ENCODE measurements at regions not wholly inside any gene's neighbourhood (a gene's known extent, or its start where the extent isn't known, plus 50 kb on each side); places are given as distances from the start of the nearest gene placed in this dataset.

DNA sequence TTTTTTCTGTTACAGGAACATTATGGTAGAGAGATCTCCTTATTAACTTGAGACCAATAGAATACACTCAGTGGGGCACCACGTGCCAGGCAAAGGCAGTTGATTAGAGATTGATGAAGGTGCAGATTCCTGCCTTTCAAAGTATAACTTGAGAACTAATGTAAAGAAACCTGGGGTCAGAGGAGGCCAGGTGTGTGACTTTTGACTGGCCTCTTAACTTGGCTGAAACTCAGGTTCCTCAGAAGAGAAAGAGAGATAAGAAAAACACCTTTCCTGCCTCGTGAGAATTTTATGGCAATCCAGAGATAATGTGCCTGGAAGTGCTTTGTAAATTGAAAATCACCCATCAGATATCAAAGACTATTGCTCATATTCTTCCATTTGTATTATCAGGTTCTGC lies 110.7 kb upstream of the GZMB start:
- Histone ChIP-seq H3K27me3 (ENCODE audit: control insufficient read depth, insufficient read depth, low read length) (peaks cover 10% of the 10 kb centered on the region), H3K9me3 (replicated peaks; ENCODE audit: low read length) (no peaks in the 10 kb centered on the region), H3K36me3 (ENCODE audit: insufficient read depth, low read length) (no peaks in the 10 kb centered on the region), H3K9ac (ENCODE audit: low read depth, low read length) (no peak overlapping the region), H3K4me3 (ENCODE audit: low read length) (no peak overlapping the region), H3K4me2 (ENCODE audit: low read length) (no peak overlapping the region), H3K4me1 (ENCODE audit: control insufficient read depth, insufficient read depth, low read length) (peaks cover 3% of the 10 kb centered on the region)

DNA sequence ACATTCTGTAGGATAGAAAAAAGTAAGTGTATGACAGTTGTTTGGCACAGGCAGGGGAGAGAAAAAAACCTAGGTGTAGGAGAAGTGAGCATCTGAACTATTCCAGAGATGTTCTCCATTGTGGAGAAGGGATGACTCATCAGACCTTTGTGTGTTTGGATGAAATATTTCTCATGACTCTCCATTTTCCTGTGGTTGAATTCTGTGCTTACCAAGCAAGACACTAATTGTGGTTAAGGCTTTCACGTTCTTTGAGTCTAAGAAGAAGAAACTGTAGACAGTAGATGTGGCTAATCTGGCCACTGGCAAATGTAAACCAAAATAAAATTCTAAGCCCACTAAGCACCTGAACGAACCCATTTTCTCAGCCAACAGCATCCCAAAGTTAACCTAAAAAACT lies 107.9 kb upstream of the GZMB start:
- Histone ChIP-seq H3K36me3 (ENCODE audit: insufficient read depth, low read length) (no peaks in the 10 kb centered on the region), H3K9me3 (replicated peaks; ENCODE audit: low read length) (no peaks in the 10 kb centered on the region), H3K4me3 (ENCODE audit: low read length) (no peak overlapping the region), H3K27me3 (ENCODE audit: control insufficient read depth, insufficient read depth, low read length) (peaks cover 10% of the 10 kb centered on the region), H3K4me2 (ENCODE audit: low read length) (no peak overlapping the region), H3K9ac (ENCODE audit: low read depth, low read length) (no peak overlapping the region), H3K4me1 (ENCODE audit: control insufficient read depth, insufficient read depth, low read length) (peaks cover 3% of the 10 kb centered on the region)

DNA sequence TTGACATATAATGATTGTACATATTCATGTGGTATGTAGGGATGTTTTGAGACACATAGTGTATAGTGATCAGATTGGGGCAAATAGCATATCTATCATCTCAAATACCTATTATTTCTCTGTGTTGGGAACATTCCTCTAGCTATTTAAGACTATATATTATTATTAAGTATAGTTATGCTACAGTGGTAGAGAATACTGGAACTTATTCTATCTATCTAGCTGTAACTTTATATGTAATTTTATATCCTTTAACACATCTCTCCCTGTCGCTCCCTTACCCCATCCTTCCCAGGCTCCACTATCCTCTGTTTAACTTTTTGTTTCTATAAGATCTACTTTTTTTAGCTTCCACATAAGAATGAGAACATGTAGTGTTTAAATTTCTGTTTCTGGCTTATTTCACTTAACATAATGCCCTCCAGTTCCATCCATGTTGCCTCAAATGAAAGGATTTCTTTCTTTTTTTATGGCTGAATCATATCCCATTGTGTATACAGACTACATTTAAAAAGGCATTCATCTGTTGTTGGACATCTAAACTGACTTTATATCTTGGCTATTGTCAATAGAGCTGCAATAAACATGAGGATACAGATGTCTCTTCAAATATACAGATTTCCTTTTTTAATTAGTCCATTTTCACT lies 102.1 kb upstream of the GZMB start:
- Histone ChIP-seq H3K4me3 (ENCODE audit: low read length) (no peak overlapping the region), H3K4me1 (ENCODE audit: control insufficient read depth, insufficient read depth, low read length) (no peaks in the 10 kb centered on the region), H3K27me3 (ENCODE audit: control insufficient read depth, insufficient read depth, low read length) (no peaks in the 10 kb centered on the region), H3K4me2 (ENCODE audit: low read length) (no peak overlapping the region), H3K36me3 (ENCODE audit: insufficient read depth, low read length) (no peaks in the 10 kb centered on the region), H3K9ac (ENCODE audit: low read depth, low read length) (no peak overlapping the region), H3K9me3 (replicated peaks; ENCODE audit: low read length) (no peaks in the 10 kb centered on the region)

DNA sequence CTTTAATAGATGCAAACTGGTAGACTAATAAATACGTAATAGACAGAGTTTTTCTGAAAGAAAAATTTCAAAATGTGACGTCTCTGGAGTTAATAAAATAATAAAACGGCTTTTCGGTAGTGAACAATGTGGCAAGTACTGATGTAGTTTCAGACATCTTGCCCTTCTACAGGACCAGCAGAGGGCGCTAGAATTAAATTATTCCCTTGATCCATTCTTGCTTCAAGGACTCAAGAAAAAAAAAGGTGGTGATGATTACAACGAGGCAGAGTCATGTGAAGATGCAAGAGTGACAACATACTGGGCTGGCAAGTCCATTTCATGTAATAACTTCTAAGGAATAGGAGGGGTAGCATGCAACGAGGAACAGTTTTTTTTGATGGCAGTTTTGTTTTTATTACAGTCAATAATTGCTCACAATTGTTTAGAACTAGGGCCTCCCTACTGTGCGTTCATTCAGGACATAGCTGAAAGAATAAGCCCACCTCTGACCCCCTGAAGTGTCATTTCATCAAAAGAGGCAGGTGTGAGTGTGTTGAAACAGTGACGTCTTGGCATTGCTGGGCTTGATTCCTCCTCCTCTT lies 101.0 kb upstream of the GZMB start:
- Histone ChIP-seq H3K27me3 (ENCODE audit: control insufficient read depth, insufficient read depth, low read length) (no peaks in the 10 kb centered on the region), H3K9ac (ENCODE audit: low read depth, low read length) (no peak overlapping the region), H3K4me1 (ENCODE audit: control insufficient read depth, insufficient read depth, low read length) (no peaks in the 10 kb centered on the region)

DNA sequence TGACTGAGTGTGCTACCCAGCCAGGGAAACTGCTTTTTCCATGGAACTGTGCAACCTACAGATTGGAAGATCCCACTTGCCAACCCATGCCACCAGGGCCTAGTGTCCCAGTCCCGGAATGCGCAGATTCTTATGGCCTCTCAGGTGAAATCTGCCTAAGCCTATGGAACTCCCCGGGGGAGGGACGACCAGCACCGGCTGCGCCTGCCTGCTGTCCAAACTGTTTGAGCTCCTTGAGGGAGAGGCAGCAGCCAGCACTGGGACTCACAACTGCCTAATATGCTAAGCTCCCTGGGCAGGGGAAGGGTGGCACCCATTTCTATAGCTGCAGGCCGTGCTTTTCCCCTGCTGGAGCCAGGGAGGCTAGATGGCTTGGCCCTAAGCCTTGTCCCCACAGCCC lies 92.5 kb upstream of the GZMB start:
- H3K36me3 ChIP-seq (ENCODE audit: insufficient read depth, low read length): no peaks in the 10 kb centered on the region
- H3K9me3 ChIP-seq (replicated peaks; ENCODE audit: low read length): no peaks in the 10 kb centered on the region
- H3K4me1 ChIP-seq (ENCODE audit: control insufficient read depth, insufficient read depth, low read length): no peaks in the 10 kb centered on the region
- no peak overlapping the region for H3K4me2 ChIP-seq (ENCODE audit: low read length)
- H3K27me3 ChIP-seq (ENCODE audit: control insufficient read depth, insufficient read depth, low read length): peaks cover 12% of the 10 kb centered on the region
- no peak overlapping the region for H3K4me3 ChIP-seq (ENCODE audit: low read length)
- H3K9ac ChIP-seq (ENCODE audit: low read depth, low read length): no peak overlapping the region

More for the DNA sequence above, 101.0 kb upstream of the GZMB start:
- Histone ChIP-seq H3K9me3 (replicated peaks; ENCODE audit: low read length) (no peaks in the 10 kb centered on the region), H3K4me2 (ENCODE audit: low read length) (no peak overlapping the region), H3K4me3 (ENCODE audit: low read length) (no peak overlapping the region), H3K36me3 (ENCODE audit: insufficient read depth, low read length) (no peaks in the 10 kb centered on the region)

- Histone ChIP-seq H3K4me1 (ENCODE audit: control insufficient read depth, insufficient read depth, low read length) (no peaks in the 10 kb centered on the region), H3K9ac (ENCODE audit: low read depth, low read length) (no peak overlapping the region), H3K9me3 (replicated peaks; ENCODE audit: low read length) (no peaks in the 10 kb centered on the region), H3K4me3 (ENCODE audit: low read length) (no peak overlapping the region), H3K27me3 (ENCODE audit: control insufficient read depth, insufficient read depth, low read length) (peaks cover 14% of the 10 kb centered on the region), H3K4me2 (ENCODE audit: low read length) (no peak overlapping the region), H3K36me3 (ENCODE audit: insufficient read depth, low read length) (no peaks in the 10 kb centered on the region)
Measured at GRCh38 chr14:24725311-24725710, 91.3 kb upstream of the GZMB start.

DNA sequence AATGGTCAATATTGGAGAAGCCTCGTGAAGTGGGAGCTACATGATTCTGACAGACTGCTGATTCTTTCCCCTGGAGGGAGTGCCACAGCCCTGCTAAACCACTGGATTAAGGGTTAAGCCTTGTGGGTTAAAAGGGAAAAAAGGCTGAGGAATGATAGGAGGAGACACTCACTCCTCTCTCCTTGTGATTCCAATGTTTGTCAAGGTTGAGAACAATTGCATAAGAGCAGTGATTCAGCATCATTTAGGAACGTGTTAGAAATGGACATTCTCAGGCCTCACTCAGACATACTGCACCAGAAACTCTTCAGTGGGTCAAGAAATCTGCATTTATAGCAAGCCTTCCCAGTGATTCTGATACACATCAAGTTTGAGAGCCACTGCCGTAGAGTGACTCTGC lies 87.8 kb upstream of the GZMB start:
- no peak overlapping the region for H3K9ac ChIP-seq (ENCODE audit: low read depth, low read length)
- H3K4me3 ChIP-seq (ENCODE audit: low read length): no peak overlapping the region
- H3K4me2 ChIP-seq (ENCODE audit: low read length): no peak overlapping the region
- H3K4me1 ChIP-seq (ENCODE audit: control insufficient read depth, insufficient read depth, low read length): no peaks in the 10 kb centered on the region
- H3K36me3 ChIP-seq (ENCODE audit: insufficient read depth, low read length): no peaks in the 10 kb centered on the region
- H3K27me3 ChIP-seq (ENCODE audit: control insufficient read depth, insufficient read depth, low read length): peaks cover 14% of the 10 kb centered on the region
- no peaks in the 10 kb centered on the region for H3K9me3 ChIP-seq (replicated peaks; ENCODE audit: low read length)

GRCh38 chr14:24715239-24715638 lies 81.2 kb upstream of the GZMB start:
- H3K4me3 ChIP-seq (ENCODE audit: low read length): no peak overlapping the region
- no peaks in the 10 kb centered on the region for H3K36me3 ChIP-seq (ENCODE audit: insufficient read depth, low read length)
- no peak overlapping the region for H3K4me2 ChIP-seq (ENCODE audit: low read length)
- peaks cover 3% of the 10 kb centered on the region for H3K27me3 ChIP-seq (ENCODE audit: control insufficient read depth, insufficient read depth, low read length)
- H3K9me3 ChIP-seq (replicated peaks; ENCODE audit: low read length): no peaks in the 10 kb centered on the region
- H3K4me1 ChIP-seq (ENCODE audit: control insufficient read depth, insufficient read depth, low read length): no peaks in the 10 kb centered on the region
- no peak overlapping the region for H3K9ac ChIP-seq (ENCODE audit: low read depth, low read length)

DNA sequence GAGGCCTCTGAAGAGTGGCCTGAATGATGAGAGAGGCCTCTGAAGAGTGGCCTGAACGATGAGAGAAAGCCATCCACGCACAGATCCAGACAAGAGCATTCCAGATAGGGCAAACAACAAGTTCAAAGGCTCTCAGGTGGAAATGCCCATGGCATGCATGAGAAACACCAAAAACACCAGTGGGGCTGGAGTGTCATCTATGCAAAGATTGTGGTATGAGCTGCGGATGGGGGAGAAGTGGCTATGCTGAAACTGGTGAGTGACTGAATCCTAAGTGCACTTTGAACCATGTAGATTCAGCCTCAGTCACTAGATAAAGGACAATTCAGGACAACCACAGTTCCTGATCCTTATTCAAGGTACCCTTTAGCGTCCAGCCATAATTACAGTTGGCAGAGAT lies 79.4 kb upstream of the GZMB start:
- no peaks in the 10 kb centered on the region for H3K9me3 ChIP-seq (replicated peaks; ENCODE audit: low read length)
- H3K27me3 ChIP-seq (ENCODE audit: control insufficient read depth, insufficient read depth, low read length): peaks cover 9% of the 10 kb centered on the region
- no peak overlapping the region for H3K9ac ChIP-seq (ENCODE audit: low read depth, low read length)
- no peak overlapping the region for H3K4me3 ChIP-seq (ENCODE audit: low read length)
- H3K4me2 ChIP-seq (ENCODE audit: low read length): no peak overlapping the region
- no peaks in the 10 kb centered on the region for H3K4me1 ChIP-seq (ENCODE audit: control insufficient read depth, insufficient read depth, low read length)
- H3K36me3 ChIP-seq (ENCODE audit: insufficient read depth, low read length): no peaks in the 10 kb centered on the region

DNA sequence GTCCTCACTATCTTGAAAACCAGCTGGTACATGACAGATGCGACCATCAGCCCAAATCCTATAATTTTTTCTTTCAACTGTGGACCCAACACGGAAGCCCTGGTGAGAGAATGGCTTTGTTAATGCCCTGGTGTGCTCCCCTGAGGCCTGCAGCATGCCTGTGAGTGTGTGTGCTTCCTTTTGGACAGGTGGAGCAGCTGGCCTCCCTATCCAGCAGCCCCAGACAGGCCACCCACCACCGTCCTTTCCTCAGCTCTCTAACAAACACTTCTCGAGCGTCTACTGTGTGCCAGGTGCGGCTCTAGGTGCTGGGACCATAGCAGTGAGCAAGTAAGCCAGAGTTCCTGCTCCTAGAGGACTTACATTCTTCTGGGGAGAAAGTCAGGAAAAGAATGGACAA lies 78.9 kb upstream of the GZMB start:
- Histone ChIP-seq H3K36me3 (ENCODE audit: insufficient read depth, low read length) (no peaks in the 10 kb centered on the region), H3K4me3 (ENCODE audit: low read length) (no peak overlapping the region), H3K27me3 (ENCODE audit: control insufficient read depth, insufficient read depth, low read length) (peaks cover 9% of the 10 kb centered on the region), H3K4me1 (ENCODE audit: control insufficient read depth, insufficient read depth, low read length) (no peaks in the 10 kb centered on the region), H3K9me3 (replicated peaks; ENCODE audit: low read length) (no peaks in the 10 kb centered on the region), H3K4me2 (ENCODE audit: low read length) (no peak overlapping the region), H3K9ac (ENCODE audit: low read depth, low read length) (no peak overlapping the region)

DNA sequence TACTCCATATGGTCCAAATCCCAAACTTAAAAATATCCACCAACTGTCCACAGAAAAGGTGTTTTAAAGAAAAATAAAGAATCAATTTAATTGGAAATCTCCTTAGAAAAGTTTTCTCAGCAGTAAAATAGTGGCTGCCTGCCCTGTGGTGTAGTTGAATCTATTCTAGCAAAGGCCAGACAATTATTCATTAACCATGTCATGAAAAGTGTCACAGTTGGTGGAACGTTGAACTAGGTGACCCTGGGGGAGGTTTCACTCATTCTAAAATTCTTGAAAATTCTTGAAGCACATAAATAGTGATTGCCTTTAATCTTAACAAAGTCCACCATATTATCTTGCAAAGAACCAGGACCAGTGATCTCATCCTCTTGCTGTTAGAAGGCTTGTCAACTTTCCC lies 78.4 kb upstream of the GZMB start:
- Histone ChIP-seq H3K27me3 (ENCODE audit: control insufficient read depth, insufficient read depth, low read length) (peaks cover 9% of the 10 kb centered on the region), H3K36me3 (ENCODE audit: insufficient read depth, low read length) (no peaks in the 10 kb centered on the region), H3K4me3 (ENCODE audit: low read length) (no peak overlapping the region), H3K4me1 (ENCODE audit: control insufficient read depth, insufficient read depth, low read length) (no peaks in the 10 kb centered on the region), H3K9me3 (replicated peaks; ENCODE audit: low read length) (no peaks in the 10 kb centered on the region), H3K9ac (ENCODE audit: low read depth, low read length) (no peak overlapping the region), H3K4me2 (ENCODE audit: low read length) (no peak overlapping the region)

DNA sequence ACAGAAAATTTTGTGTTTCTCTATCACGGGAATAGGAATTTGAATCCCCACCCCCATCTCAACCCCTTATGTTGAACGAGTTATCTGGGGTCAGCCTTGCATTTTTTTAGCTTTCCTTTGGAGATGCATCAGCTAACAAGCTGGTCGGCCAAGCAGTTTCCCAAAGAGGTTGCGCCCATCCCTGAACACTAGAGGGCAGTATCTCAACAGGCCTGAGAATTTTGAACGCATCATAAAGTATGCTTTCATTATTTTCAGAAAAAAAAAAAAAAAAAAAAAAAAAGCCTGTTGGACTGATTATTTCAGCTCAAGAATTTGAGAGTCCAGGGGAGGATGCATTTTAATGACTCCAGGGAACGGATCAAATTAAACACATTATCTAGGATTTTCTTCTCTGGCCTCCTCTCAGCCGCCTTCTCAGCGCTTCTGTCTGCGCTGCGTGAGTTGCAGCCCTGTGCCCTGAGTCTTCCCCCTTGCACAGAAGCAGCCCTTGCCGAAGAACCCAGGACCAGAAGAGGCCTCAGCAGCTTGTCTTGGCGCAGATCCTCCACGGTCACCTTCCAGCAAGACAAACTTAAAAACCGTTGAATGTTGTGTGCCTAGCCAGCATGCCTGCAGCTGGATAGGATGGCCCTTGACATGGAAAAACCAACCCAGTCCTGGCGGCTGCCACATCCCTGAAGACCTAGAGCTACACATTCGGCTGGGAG lies 76.6 kb upstream of the GZMB start:
- Histone ChIP-seq H3K9ac (ENCODE audit: low read depth, low read length) (no peak overlapping the region), H3K9me3 (replicated peaks; ENCODE audit: low read length) (no peaks in the 10 kb centered on the region), H3K4me3 (ENCODE audit: low read length) (peak overlapping the region; percentile 60), H3K36me3 (ENCODE audit: insufficient read depth, low read length) (no peaks in the 10 kb centered on the region), H3K27me3 (ENCODE audit: control insufficient read depth, insufficient read depth, low read length) (peaks cover 9% of the 10 kb centered on the region), H3K4me1 (ENCODE audit: control insufficient read depth, insufficient read depth, low read length) (no peaks in the 10 kb centered on the region), H3K4me2 (ENCODE audit: low read length) (peak overlapping the region; percentile 73)
